ENCODE measurements at regions not wholly inside any gene's neighbourhood (a gene's known extent, or its start where the extent isn't known, plus 50 kb on each side); places are given as distances from the start of the nearest gene placed in this dataset.

- TF ChIP-seq ZNF24 (IDR thresholded peaks at IDR 0.05): no peak
- no peak; a peak in 1 of 6 replicates for TF ChIP-seq CTCF (IDR thresholded peaks at IDR 0.05 in 2 of 3, conservative IDR thresholded peaks at IDR 0.05 in 1 of 3; ENCODE audit: control insufficient read depth in 2 of 3, extremely low read depth in 1 of 3, insufficient read depth in 1 of 3, low read depth in 3 of 3, low read length in 3 of 3)
Measured at GRCh38 chr3:69535613-69536012, 149.7 kb upstream of the FRMD4B start.
